ENCODE measurements at regions not wholly inside any gene's neighbourhood (a gene's known extent, or its start where the extent isn't known, plus 50 kb on each side); places are given as distances from the start of the nearest gene placed in this dataset.

DNA sequence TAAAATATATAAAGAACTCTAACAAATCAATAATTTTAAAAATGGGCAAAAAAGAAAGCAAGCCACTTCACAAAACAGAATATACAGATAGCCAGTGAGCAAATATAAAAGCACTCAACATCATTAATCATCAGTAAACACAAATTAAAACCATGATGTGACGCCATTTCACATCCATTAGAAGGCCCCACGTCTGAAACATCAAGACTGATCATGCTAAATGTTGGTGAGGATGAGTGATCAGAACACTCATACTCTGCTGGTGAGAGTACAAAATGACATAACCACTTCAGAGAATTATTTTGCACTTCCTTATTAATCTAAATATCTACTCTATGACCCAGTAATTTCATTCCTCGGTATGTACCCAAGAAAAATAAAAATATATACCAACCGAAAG, 512.2 kb upstream of the NR5A2 start:
- TF ChIP-seq, protein P1, sequence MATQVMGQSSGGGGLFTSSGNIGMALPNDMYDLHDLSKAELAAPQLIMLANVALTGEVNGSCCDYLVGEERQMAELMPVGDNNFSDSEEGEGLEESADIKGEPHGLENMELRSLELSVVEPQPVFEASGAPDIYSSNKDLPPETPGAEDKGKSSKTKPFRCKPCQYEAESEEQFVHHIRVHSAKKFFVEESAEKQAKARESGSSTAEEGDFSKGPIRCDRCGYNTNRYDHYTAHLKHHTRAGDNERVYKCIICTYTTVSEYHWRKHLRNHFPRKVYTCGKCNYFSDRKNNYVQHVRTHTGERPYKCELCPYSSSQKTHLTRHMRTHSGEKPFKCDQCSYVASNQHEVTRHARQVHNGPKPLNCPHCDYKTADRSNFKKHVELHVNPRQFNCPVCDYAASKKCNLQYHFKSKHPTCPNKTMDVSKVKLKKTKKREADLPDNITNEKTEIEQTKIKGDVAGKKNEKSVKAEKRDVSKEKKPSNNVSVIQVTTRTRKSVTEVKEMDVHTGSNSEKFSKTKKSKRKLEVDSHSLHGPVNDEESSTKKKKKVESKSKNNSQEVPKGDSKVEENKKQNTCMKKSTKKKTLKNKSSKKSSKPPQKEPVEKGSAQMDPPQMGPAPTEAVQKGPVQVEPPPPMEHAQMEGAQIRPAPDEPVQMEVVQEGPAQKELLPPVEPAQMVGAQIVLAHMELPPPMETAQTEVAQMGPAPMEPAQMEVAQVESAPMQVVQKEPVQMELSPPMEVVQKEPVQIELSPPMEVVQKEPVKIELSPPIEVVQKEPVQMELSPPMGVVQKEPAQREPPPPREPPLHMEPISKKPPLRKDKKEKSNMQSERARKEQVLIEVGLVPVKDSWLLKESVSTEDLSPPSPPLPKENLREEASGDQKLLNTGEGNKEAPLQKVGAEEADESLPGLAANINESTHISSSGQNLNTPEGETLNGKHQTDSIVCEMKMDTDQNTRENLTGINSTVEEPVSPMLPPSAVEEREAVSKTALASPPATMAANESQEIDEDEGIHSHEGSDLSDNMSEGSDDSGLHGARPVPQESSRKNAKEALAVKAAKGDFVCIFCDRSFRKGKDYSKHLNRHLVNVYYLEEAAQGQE (IDR thresholded peaks at IDR 0.05; ENCODE audit: insufficient read depth in 1 of 2, low read depth in 2 of 2, low read length in 2 of 2): no peak
- TF ChIP-seq POLR2AphosphoS5 (IDR thresholded peaks at IDR 0.05; ENCODE audit: low read depth, low read length): no peak
- TF ChIP-seq SIN3A (IDR thresholded peaks at IDR 0.05; ENCODE audit: borderline replicate concordance, insufficient read depth, low read length): no peak
- no peak for TF ChIP-seq TAF1 (IDR thresholded peaks at IDR 0.05; ENCODE audit: borderline replicate concordance, insufficient read depth, low read length)

Measured in PFSK-1 (cell line).